ENCODE measurements at regions not wholly inside any gene's neighbourhood (a gene's known extent, or its start where the extent isn't known, plus 50 kb on each side); places are given as distances from the start of the nearest gene placed in this dataset.

DNA sequence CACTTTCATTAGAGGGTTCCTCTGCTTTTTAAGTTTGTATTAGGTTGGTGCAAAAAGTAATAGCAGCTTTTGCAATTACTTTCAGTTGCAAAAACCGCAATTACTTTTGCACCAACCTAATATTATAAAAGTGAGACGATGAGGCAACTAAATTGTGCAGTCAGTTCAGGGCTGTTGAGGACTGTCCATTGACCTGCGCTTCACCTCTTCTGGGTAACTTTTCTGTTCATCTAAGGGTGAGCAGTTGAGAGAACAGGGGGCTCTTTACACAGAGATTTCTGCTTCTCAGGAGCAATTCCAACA, 191.3 kb downstream of the AACS start:
- Histone ChIP-seq H2BK120ac (replicated peaks; ENCODE audit: low read depth, low read length) (no peak overlapping the region), H3K56ac (replicated peaks; ENCODE audit: insufficient read length, low read depth, low read length) (no peak overlapping the region), H4K91ac (replicated peaks; ENCODE audit: insufficient read length, low read length) (no peak overlapping the region), H2BK20ac (ENCODE audit: low read length) (no peak overlapping the region), H3K79me2 (ENCODE audit: control insufficient read depth in 1 of 2, insufficient read depth in 2 of 2, low read length in 2 of 2) (peaks cover 3 to 48% of the 10 kb centered on the region in 2 experiments; a peak in 3 of 4 replicates), H3K4me3 (ENCODE audit: extremely low read depth in 1 of 4, insufficient read depth in 2 of 4, low read depth in 3 of 4, low read length in 4 of 4) (no peak overlapping the region), H4K20me1 (replicated peaks in 1 of 2; ENCODE audit: control insufficient read depth in 1 of 2, insufficient read depth in 2 of 2, low read length in 2 of 2) (peaks cover 2 to 7% of the 10 kb centered on the region in 2 experiments), H2BK5ac (ENCODE audit: low read depth, low read length) (no peak overlapping the region), H3K27ac (ENCODE audit: low read depth, low read length) (no peak overlapping the region), H2AK5ac (ENCODE audit: low read depth, low read length) (no peak overlapping the region), H2BK12ac (ENCODE audit: low read depth, low read length) (no peak overlapping the region), H3K4ac (replicated peaks; ENCODE audit: insufficient read length, low read depth, low read length) (no peak overlapping the region), H4K5ac (ENCODE audit: insufficient read length, low read depth, low read length) (no peak overlapping the region), H3K23me2 (ENCODE audit: low read depth, low read length) (no peaks in the 10 kb centered on the region), H3K9ac (replicated peaks in 1 of 4; ENCODE audit: extremely low read depth in 1 of 4, low read depth in 3 of 4, low read length in 3 of 4) (no peak overlapping the region), H3K18ac (ENCODE audit: extremely low read depth, low read length) (no peak overlapping the region), H3K79me1 (ENCODE audit: low read depth, low read length) (peaks cover 3% of the 10 kb centered on the region; the same call in 1 of the 2 replicates), H3K23ac (ENCODE audit: insufficient read length) (no peak overlapping the region), H3K27me3 (replicated peaks in 1 of 4; ENCODE audit: control insufficient read depth in 3 of 4, extremely low read depth in 1 of 4, insufficient read depth in 3 of 4, low read length in 3 of 4) (no peaks in the 10 kb centered on the region), H3K4me2 (ENCODE audit: insufficient read depth in 1 of 2, low read depth in 2 of 2, low read length in 2 of 2) (no peak overlapping the region), H2AFZ (ENCODE audit: low read length) (no peak overlapping the region), H4K8ac (ENCODE audit: extremely low read depth, insufficient read depth, low read length) (no peak overlapping the region), H3K14ac (ENCODE audit: insufficient read length) (no peak overlapping the region), H2BK15ac (ENCODE audit: low read length) (no peak overlapping the region), H3K9me3 (ENCODE audit: insufficient read depth in 2 of 2, low read depth in 1 of 2, low read length in 1 of 2) (peaks cover 0 to 5% of the 10 kb centered on the region in 2 experiments; a peak in 1 of 4 replicates), H3K4me1 (replicated peaks in 1 of 4; ENCODE audit: control insufficient read depth in 3 of 4, insufficient read depth in 4 of 4, low read length in 3 of 4) (peaks cover 0 to 3% (median 1%) of the 10 kb centered on the region in 4 experiments; a peak in 2 of 7 replicates), H3K36me3 (ENCODE audit: control insufficient read depth in 2 of 4, insufficient read depth in 4 of 4, low read length in 3 of 4) (peaks cover 0 to 33% (median 4%) of the 10 kb centered on the region in 4 experiments; a peak in 3 of 8 replicates)
- DNase-seq (ENCODE audit: low read depth in 1 of 2, low spot score in 2 of 2) (no peak), FAIRE-seq (no peak)
- POLR2A ChIA-PET (ENCODE audit: partially characterized antibody): no interaction called here
- CTCF ChIA-PET (ENCODE audit: partially characterized antibody): interaction anchor here (0.9 to 5.8 kb wide), 4 partner anchors 9 to 19 kb away, joined by 3 to 30 read pairs (median 4); no protein-coding TSS in a partner anchor
- 90% methylated on average over 3 of the region's 3 CpGs; no CpG with 5 or more reads in 1 of the 2 experiments for WGBS, 2 experiments (ENCODE audit: extremely low coverage in 1 of 2, insufficient coverage in 1 of 2, insufficient read length in 1 of 2, insufficient replicate concordance in 2 of 2, low coverage in 1 of 2, low lambda C conversion rate in 2 of 2, missing lambda C conversion rate in 1 of 2)
- TF ChIP-seq TCF12 (IDR thresholded peaks at IDR 0.05; ENCODE audit: low read depth, low read length) (no peak), SRF (IDR thresholded peaks at IDR 0.05; ENCODE audit: low read depth, low read length) (no peak), EZH2 (IDR thresholded peaks at IDR 0.05; ENCODE audit: low read depth, low read length, severe bottlenecking) (no peak), SAP30 (IDR thresholded peaks at IDR 0.05; ENCODE audit: insufficient read depth, insufficient replicate concordance, low read length) (no peak), EGR1 (IDR thresholded peaks at IDR 0.05; ENCODE audit: borderline replicate concordance, low read depth, low read length) (no peak)
- TF ChIP-seq, protein P1, sequence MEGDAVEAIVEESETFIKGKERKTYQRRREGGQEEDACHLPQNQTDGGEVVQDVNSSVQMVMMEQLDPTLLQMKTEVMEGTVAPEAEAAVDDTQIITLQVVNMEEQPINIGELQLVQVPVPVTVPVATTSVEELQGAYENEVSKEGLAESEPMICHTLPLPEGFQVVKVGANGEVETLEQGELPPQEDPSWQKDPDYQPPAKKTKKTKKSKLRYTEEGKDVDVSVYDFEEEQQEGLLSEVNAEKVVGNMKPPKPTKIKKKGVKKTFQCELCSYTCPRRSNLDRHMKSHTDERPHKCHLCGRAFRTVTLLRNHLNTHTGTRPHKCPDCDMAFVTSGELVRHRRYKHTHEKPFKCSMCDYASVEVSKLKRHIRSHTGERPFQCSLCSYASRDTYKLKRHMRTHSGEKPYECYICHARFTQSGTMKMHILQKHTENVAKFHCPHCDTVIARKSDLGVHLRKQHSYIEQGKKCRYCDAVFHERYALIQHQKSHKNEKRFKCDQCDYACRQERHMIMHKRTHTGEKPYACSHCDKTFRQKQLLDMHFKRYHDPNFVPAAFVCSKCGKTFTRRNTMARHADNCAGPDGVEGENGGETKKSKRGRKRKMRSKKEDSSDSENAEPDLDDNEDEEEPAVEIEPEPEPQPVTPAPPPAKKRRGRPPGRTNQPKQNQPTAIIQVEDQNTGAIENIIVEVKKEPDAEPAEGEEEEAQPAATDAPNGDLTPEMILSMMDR (IDR thresholded peaks at IDR 0.05; ENCODE audit: control extremely low read depth in 1 of 3, insufficient read depth in 1 of 3, low read depth in 1 of 3, low read length in 3 of 3): no peak
- TF ChIP-seq, protein P2, sequence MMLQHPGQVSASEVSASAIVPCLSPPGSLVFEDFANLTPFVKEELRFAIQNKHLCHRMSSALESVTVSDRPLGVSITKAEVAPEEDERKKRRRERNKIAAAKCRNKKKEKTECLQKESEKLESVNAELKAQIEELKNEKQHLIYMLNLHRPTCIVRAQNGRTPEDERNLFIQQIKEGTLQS (IDR thresholded peaks at IDR 0.05; ENCODE audit: insufficient read depth, low read depth, low read length): no peak
- TF ChIP-seq, protein P3, sequence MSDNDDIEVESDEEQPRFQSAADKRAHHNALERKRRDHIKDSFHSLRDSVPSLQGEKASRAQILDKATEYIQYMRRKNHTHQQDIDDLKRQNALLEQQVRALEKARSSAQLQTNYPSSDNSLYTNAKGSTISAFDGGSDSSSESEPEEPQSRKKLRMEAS (IDR thresholded peaks at IDR 0.05): no peak
